ENCODE measurements at regions not wholly inside any gene's neighbourhood (a gene's known extent, or its start where the extent isn't known, plus 50 kb on each side); places are given as distances from the start of the nearest gene placed in this dataset.
"Not testable (repeated sequence)": the region's sequence is repeated elsewhere in the genome, so short reads cannot be mapped to it uniquely, and the experiment has no call there.

- TF ChIP-seq POLR2A (IDR thresholded peaks at IDR 0.05; ENCODE audit: low read length) = no peak
- TF ChIP-seq GATA1 (IDR thresholded peaks at IDR 0.05; ENCODE audit: low read depth, low read length) = no peak
- DNase-seq = no peak
These were observed 89.5 kb upstream of the PHACTR1 start for GRCh38 chr6:12627053-12627452.

- TF ChIP-seq POLR2A (IDR thresholded peaks at IDR 0.05; ENCODE audit: low read length) = no peak
- no peak for TF ChIP-seq GATA1 (IDR thresholded peaks at IDR 0.05; ENCODE audit: low read depth, low read length)
- DNase-seq = no peak
These were observed 88.2 kb upstream of the PHACTR1 start for GRCh38 chr6:12628327-12628726.

GRCh38 chr6:12633746-12634145 lies 82.8 kb upstream of the PHACTR1 start:
- not testable (repeated sequence) for DNase-seq

GRCh38 chr6:12635375-12635774 lies 81.2 kb upstream of the PHACTR1 start:
- TF ChIP-seq POLR2A (IDR thresholded peaks at IDR 0.05; ENCODE audit: low read length) (no peak), GATA1 (IDR thresholded peaks at IDR 0.05; ENCODE audit: low read depth, low read length) (no peak)
- no peak for DNase-seq

GRCh38 chr6:12635813-12636212 lies 80.8 kb upstream of the PHACTR1 start:
- TF ChIP-seq GATA1 (IDR thresholded peaks at IDR 0.05; ENCODE audit: low read depth, low read length) (no peak), POLR2A (IDR thresholded peaks at IDR 0.05; ENCODE audit: low read length) (no peak)
- DNase-seq = no peak

- no peak for DNase-seq
- TF ChIP-seq POLR2A (IDR thresholded peaks at IDR 0.05; ENCODE audit: low read length) (no peak), GATA1 (IDR thresholded peaks at IDR 0.05; ENCODE audit: low read depth, low read length) (no peak)
These were observed 80.2 kb upstream of the PHACTR1 start for GRCh38 chr6:12636336-12636735.

GRCh38 chr6:12637960-12638641 lies 78.5 kb upstream of the PHACTR1 start:
- no peak for TF ChIP-seq GATA1 (IDR thresholded peaks at IDR 0.05; ENCODE audit: low read depth, low read length)
- no peak for TF ChIP-seq POLR2A (IDR thresholded peaks at IDR 0.05; ENCODE audit: low read length)

GRCh38 chr6:12640438-12640837 lies 76.1 kb upstream of the PHACTR1 start:
- TF ChIP-seq POLR2A (IDR thresholded peaks at IDR 0.05; ENCODE audit: low read length) (no peak), GATA1 (IDR thresholded peaks at IDR 0.05; ENCODE audit: low read depth, low read length) (no peak)
- DNase-seq = no peak

More at GRCh38 chr6:12637960-12638641, 78.5 kb upstream of the PHACTR1 start:
- DNase-seq = peak; percentile 20 to 60

GRCh38 chr6:12641785-12642184 lies 74.8 kb upstream of the PHACTR1 start:
- not testable (repeated sequence) for DNase-seq

- DNase-seq = no peak
- TF ChIP-seq GATA1 (IDR thresholded peaks at IDR 0.05; ENCODE audit: low read depth, low read length) = no peak
- no peak for TF ChIP-seq POLR2A (IDR thresholded peaks at IDR 0.05; ENCODE audit: low read length)
These were observed 70.6 kb upstream of the PHACTR1 start for GRCh38 chr6:12645941-12646340.

- TF ChIP-seq POLR2A (IDR thresholded peaks at IDR 0.05; ENCODE audit: low read length) (no peak), GATA1 (IDR thresholded peaks at IDR 0.05; ENCODE audit: low read depth, low read length) (no peak)
- no peak for DNase-seq
These were observed 68.4 kb upstream of the PHACTR1 start for GRCh38 chr6:12648171-12648570.

GRCh38 chr6:12649325-12649724 lies 67.2 kb upstream of the PHACTR1 start:
- TF ChIP-seq GATA1 (IDR thresholded peaks at IDR 0.05; ENCODE audit: low read depth, low read length) (no peak), POLR2A (IDR thresholded peaks at IDR 0.05; ENCODE audit: low read length) (no peak)
- no peak for DNase-seq

- TF ChIP-seq POLR2A (IDR thresholded peaks at IDR 0.05; ENCODE audit: low read length) (no peak), GATA1 (IDR thresholded peaks at IDR 0.05; ENCODE audit: low read depth, low read length) (no peak)
- DNase-seq = no peak
These were observed 63.1 kb upstream of the PHACTR1 start for GRCh38 chr6:12653486-12653885.

- no peak for DNase-seq
- TF ChIP-seq GATA1 (IDR thresholded peaks at IDR 0.05; ENCODE audit: low read depth, low read length) (no peak), POLR2A (IDR thresholded peaks at IDR 0.05; ENCODE audit: low read length) (no peak)
These were observed 62.5 kb upstream of the PHACTR1 start for GRCh38 chr6:12654107-12654506.

- TF ChIP-seq GATA1 (IDR thresholded peaks at IDR 0.05; ENCODE audit: low read depth, low read length) = no peak
- no peak for TF ChIP-seq POLR2A (IDR thresholded peaks at IDR 0.05; ENCODE audit: low read length)
- DNase-seq = no peak
These were observed 62.1 kb upstream of the PHACTR1 start for GRCh38 chr6:12654514-12654913.

- no peak for TF ChIP-seq GATA1 (IDR thresholded peaks at IDR 0.05; ENCODE audit: low read depth, low read length)
- no peak for TF ChIP-seq POLR2A (IDR thresholded peaks at IDR 0.05; ENCODE audit: low read length)
- no peak for DNase-seq
These were observed 59.7 kb upstream of the PHACTR1 start for GRCh38 chr6:12656906-12657305.
